ENCODE measurements at regions not wholly inside any gene's neighbourhood (a gene's known extent, or its start where the extent isn't known, plus 50 kb on each side); places are given as distances from the start of the nearest gene placed in this dataset.

- H3K4me3 ChIP-seq (ENCODE audit: control insufficient read depth, low read depth, low read length) = no peak overlapping the region
- TF ChIP-seq, protein P1, sequence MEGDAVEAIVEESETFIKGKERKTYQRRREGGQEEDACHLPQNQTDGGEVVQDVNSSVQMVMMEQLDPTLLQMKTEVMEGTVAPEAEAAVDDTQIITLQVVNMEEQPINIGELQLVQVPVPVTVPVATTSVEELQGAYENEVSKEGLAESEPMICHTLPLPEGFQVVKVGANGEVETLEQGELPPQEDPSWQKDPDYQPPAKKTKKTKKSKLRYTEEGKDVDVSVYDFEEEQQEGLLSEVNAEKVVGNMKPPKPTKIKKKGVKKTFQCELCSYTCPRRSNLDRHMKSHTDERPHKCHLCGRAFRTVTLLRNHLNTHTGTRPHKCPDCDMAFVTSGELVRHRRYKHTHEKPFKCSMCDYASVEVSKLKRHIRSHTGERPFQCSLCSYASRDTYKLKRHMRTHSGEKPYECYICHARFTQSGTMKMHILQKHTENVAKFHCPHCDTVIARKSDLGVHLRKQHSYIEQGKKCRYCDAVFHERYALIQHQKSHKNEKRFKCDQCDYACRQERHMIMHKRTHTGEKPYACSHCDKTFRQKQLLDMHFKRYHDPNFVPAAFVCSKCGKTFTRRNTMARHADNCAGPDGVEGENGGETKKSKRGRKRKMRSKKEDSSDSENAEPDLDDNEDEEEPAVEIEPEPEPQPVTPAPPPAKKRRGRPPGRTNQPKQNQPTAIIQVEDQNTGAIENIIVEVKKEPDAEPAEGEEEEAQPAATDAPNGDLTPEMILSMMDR (conservative IDR thresholded peaks at IDR 0.05; ENCODE audit: control insufficient read depth, insufficient read depth, low read depth, low read length) = no peak
- DNase-seq (ENCODE audit: low read depth) = peak; percentile 72
Observed at GRCh38 chr15:62483814-62484213, 318.7 kb upstream of the C2CD4B start.

DNA sequence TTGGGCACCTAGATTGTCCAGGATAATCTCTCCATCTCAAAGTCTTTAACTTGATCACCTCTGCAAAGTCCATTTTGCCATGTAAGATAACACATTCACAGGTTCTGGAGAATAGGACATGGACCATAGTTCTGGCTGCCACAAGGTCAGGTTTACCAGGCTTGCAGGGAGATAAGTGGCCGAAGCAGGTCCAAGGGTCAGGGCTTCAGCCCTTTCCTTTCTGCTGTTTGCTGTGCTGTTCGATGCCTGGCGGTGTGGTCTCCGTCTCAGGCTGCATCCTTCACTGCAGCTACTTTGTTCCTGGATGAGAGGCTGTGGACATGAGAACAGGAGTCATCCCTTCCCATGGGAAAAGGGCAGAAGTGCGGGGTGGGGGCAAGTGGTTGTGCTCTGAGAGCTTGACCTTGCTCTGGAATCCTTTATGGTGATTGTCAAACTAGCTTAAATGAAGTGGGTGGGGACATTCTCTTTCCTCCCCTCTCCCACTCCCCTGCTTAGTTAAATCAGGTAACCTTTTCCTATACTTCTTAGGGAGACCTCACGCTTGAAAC is 320.2 kb upstream of the C2CD4B start:
- no peak for DNase-seq (ENCODE audit: low read depth)
- TF ChIP-seq, protein P1 (conservative IDR thresholded peaks at IDR 0.05; ENCODE audit: control insufficient read depth, insufficient read depth, low read depth, low read length) = no peak
- H3K4me3 ChIP-seq (ENCODE audit: control insufficient read depth, low read depth, low read length) = no peak overlapping the region

DNA sequence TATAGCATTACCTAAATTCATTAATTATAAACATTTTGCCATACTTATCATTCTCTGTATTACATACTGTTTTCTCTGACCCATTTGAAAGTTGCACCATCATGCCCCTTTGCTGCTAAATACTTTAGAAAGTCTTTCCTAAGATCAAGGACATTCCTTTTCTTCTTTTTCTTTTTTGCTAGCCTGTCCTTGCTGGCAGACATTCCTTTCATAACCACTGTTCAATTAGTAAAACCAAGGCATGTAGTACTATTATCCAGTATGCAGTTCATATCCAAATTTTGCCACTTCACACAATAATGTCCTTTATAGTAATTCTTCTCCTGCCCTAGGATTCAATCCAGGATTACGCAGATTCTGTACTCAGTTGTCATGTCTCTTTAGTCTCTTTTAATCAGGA is 321.0 kb upstream of the C2CD4B start:
- DNase-seq (ENCODE audit: low read depth) = no peak
- TF ChIP-seq, protein P1 (conservative IDR thresholded peaks at IDR 0.05; ENCODE audit: control insufficient read depth, insufficient read depth, low read depth, low read length) = no peak
- H3K4me3 ChIP-seq (ENCODE audit: control insufficient read depth, low read depth, low read length) = no peak overlapping the region

GRCh38 chr15:62488387-62488786 is 323.3 kb upstream of the C2CD4B start:
- DNase-seq (ENCODE audit: low read depth) = peak; percentile 47
- H3K4me3 ChIP-seq (ENCODE audit: control insufficient read depth, low read depth, low read length) = no peak overlapping the region
- TF ChIP-seq, protein P1 (conservative IDR thresholded peaks at IDR 0.05; ENCODE audit: control insufficient read depth, insufficient read depth, low read depth, low read length) = no peak

GRCh38 chr15:62491642-62492041 is 326.6 kb upstream of the C2CD4B start:
- no peak for DNase-seq (ENCODE audit: low read depth)
- H3K4me3 ChIP-seq (ENCODE audit: control insufficient read depth, low read depth, low read length) = no peak overlapping the region
- TF ChIP-seq, protein P1 (conservative IDR thresholded peaks at IDR 0.05; ENCODE audit: control insufficient read depth, insufficient read depth, low read depth, low read length) = no peak

GRCh38 chr15:62492900-62493299 is 327.8 kb upstream of the C2CD4B start:
- TF ChIP-seq, protein P1 (conservative IDR thresholded peaks at IDR 0.05; ENCODE audit: control insufficient read depth, insufficient read depth, low read depth, low read length) = no peak
- no peak for DNase-seq (ENCODE audit: low read depth)
- H3K4me3 ChIP-seq (ENCODE audit: control insufficient read depth, low read depth, low read length) = no peak overlapping the region

GRCh38 chr15:62494197-62494596 is 329.1 kb upstream of the C2CD4B start:
- DNase-seq (ENCODE audit: low read depth) = no peak
- H3K4me3 ChIP-seq (ENCODE audit: control insufficient read depth, low read depth, low read length) = no peak overlapping the region
- TF ChIP-seq, protein P1 (conservative IDR thresholded peaks at IDR 0.05; ENCODE audit: control insufficient read depth, insufficient read depth, low read depth, low read length) = no peak
